ENCODE measurements at regions not wholly inside any gene's neighbourhood (a gene's known extent, or its start where the extent isn't known, plus 50 kb on each side); places are given as distances from the start of the nearest gene placed in this dataset.

GRCh38 chr13:106865716-106866440 is 297.9 kb upstream of the ARGLU1 start:
- DNase-seq (ENCODE audit: low read depth in 4 of 4, low spot score in 3 of 4) = no peak

DNA sequence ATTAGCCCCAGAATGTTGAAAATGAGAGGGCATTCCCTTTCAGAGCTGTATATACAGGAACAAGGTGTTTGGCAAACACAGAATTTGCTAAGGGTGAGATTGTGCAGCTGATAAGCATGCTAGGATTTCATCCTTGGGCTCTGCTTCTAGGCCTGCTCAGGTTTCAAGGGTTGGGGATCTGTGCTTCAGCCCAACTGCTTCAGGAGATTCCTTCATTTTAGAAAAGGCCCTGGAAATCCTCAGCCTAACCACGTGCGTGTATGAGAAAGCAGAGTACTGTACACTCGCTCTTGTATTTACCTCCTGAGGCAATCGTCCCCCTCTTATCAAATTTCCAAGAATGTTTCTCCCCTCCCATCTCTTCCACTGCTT is 291.6 kb upstream of the ARGLU1 start:
- DNase-seq (ENCODE audit: low read depth in 4 of 4, low spot score in 3 of 4) = no peak

- DNase-seq (ENCODE audit: low read depth in 4 of 4, low spot score in 3 of 4) = no peak
Measured at GRCh38 chr13:106858903-106859532, 291.1 kb upstream of the ARGLU1 start.

DNA sequence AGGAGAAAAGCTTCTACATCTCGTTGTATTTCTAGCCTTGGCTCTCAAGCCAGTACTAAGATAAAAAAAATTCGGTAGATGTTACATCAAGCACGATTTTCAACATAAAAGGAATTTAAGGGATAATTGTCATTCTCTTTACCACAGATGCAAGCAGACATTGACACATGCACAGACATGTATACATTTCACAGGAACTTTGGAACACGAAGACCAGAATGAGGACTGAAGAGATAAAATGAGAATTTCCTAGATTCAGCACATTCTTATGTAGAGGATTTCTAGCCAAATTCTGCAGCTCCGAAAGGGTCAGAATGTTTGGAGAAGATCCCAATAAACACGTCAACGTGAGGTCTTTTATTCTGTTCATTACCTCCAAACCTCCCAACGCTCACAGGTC is 284.5 kb upstream of the ARGLU1 start:
- DNase-seq (ENCODE audit: low read depth in 4 of 4, low spot score in 3 of 4) = no peak

- no peak for DNase-seq (ENCODE audit: low read depth in 4 of 4, low spot score in 3 of 4)
Measured at GRCh38 chr13:106850973-106851650, 283.2 kb upstream of the ARGLU1 start.

- DNase-seq (ENCODE audit: low read depth in 4 of 4, low spot score in 3 of 4) = no peak
Measured at GRCh38 chr13:106846571-106847448, 278.9 kb upstream of the ARGLU1 start.

DNA sequence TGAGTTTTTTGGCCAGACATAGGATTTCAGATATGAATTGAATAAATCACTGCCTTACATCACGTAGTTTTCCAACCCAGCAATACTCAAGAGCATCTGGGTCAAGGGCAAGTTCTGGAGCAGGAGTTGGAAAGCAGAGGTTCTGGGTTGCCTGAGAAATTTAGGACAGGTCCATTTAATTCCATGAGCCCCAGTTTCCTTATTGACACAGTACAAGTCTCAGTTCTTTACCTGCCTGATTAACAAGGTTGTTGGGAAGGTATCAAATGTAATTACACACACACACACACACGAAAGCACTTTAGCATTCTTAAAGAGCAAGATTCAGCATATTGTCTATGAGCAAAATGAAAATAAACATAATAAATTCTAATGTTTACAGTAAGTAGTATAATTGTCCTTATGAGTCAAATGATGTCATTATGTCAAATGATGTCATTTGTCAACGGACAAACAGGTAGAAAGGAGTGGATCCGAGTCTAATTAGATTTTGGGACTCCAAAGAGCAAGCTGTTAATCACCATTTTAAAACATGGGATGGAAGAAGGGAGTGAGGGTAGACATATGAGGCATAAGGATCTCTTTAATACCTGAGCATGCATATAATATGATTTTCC is 268.4 kb upstream of the ARGLU1 start:
- no peak for DNase-seq (ENCODE audit: low read depth in 4 of 4, low spot score in 3 of 4)

- no peak for DNase-seq (ENCODE audit: low read depth in 4 of 4, low spot score in 3 of 4)
Measured at GRCh38 chr13:106835477-106835876, 267.5 kb upstream of the ARGLU1 start.

GRCh38 chr13:106821979-106822378 is 254.0 kb upstream of the ARGLU1 start:
- DNase-seq (ENCODE audit: low read depth in 4 of 4, low spot score in 3 of 4) = no peak

DNA sequence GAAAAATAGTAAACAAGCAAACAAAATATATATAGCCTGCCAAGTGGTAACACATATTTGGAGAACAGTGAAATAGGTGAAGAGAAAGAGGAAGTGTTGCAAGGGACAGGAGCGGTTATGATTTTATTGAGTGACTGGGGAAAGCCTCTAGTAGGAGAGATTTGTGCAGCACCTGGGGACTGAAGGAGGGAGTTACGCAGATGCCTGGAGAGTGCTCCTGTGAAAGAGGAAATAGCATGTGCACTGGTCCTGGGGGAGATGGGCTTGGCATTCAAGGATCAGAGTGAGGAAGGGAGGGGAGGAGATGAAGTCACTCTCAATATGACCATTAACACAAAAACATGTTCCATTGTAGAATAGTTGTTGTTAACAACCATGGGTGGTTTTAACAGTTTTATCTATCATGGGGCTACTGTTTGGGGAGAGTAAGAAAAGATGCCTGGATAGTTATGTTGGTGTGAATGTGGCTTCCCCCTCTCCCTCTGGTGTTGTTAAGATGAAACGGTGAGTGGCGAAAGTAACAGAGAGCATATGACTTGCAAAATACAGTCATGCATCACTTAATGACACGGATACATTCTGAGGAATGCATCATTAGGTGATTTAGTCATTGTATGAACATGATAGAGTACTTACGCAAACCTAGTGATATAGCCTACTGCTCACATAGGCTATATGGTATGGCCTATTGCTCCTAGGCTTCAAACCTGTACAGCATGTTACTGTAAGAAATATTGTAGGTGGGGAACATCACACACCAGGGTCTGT is 251.7 kb upstream of the ARGLU1 start:
- no peak for DNase-seq (ENCODE audit: low read depth in 4 of 4, low spot score in 3 of 4)

- DNase-seq (ENCODE audit: low read depth in 4 of 4, low spot score in 3 of 4) = no peak
Measured at GRCh38 chr13:106818971-106819370, 251.0 kb upstream of the ARGLU1 start.

DNA sequence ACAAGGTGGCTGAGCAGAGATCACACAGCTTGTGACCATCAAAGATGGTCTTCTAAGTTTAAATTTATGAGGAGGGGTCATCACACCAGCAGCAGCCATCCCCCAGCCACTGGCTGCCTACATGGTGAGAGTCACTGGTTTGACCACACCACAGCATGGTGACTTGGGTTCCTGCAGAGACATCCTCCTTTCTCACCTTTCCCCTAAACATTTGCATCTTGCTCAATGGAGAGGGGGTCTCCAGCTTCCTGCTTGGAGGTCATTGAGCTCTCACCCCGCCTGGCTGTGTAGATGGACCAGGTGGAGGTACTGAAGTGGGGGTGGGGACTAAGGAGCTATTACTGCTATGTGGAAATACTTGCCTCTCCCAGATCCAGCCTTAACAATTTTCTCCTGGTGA is 247.6 kb upstream of the ARGLU1 start:
- no peak for DNase-seq (ENCODE audit: low read depth in 4 of 4, low spot score in 3 of 4)

DNA sequence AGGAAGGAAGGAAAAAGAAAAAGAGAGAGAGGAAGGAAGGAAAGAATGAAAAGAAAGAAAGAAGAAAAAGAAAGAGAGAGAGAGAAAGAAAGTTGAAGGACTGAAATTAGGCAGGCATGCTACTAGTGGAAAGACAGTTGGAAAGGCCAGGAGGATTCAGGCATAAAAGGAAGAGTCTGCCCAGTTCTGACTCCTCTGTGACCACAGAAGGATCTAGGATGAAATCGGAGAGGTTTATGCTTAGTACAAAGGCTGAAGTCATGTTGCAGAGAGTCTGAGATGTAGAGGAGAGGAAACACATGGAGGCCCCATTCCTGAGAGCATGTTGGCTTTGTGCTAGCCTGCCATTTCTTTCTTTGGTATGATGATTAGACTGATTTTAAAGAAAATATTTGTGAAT is 246.5 kb upstream of the ARGLU1 start:
- no peak for DNase-seq (ENCODE audit: low read depth in 4 of 4, low spot score in 3 of 4)

GRCh38 chr13:106810069-106810468 is 242.1 kb upstream of the ARGLU1 start:
- no peak for DNase-seq (ENCODE audit: low read depth in 4 of 4, low spot score in 3 of 4)

- DNase-seq (ENCODE audit: low read depth in 4 of 4, low spot score in 3 of 4) = no peak
Measured at GRCh38 chr13:106804991-106805390, 237.1 kb upstream of the ARGLU1 start.

DNA sequence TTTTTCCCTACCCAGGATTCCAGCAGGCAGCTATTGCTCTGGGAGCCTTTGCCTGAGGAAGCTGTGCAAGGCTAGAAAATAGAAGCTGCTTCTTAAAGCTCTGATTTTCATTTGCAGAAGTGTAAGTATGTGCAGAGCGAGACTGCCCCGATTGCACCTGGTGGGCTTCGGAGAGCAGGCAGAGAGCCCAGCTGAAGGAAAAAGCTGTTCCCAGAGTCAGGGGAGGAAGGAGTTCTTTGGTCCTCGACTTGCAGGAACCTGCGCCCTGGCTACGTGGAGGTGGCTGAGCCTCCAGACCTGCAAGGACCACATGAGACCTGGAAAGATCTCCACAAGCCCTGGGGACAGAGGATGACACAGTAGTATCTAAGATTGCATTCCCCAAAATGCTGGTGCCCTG is 235.0 kb upstream of the ARGLU1 start:
- no peak for DNase-seq (ENCODE audit: low read depth in 4 of 4, low spot score in 3 of 4)

- DNase-seq (ENCODE audit: low read depth in 4 of 4, low spot score in 3 of 4) = no peak
Measured at GRCh38 chr13:106799781-106800335, 231.9 kb upstream of the ARGLU1 start.

DNA sequence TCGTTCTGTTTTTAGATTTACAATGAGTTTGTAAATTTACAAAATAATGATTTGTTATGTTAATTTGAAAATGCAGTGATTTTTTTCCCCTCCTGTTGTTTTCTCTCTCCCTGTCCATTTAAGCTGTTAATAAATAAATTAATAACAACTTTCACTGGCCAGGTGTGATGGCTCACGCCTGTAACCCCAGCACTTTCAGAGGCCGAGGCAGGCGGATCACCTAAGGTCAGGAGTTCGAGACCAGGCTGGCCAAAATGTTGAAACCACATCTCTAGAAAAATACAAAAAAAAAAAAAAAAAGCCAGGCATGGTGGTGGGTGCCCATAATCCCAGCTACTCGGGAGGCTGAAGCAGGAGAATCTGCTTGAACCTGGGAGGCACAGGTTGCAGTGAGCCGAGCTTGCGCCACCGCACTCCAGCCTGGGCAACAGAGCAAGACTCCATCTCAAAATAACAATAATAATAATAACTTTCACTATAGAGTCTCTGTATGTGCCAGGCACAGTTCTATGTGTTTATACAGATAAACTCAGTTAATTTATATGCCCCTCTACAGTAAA is 229.2 kb upstream of the ARGLU1 start:
- no peak for DNase-seq (ENCODE audit: low read depth in 4 of 4, low spot score in 3 of 4)
